CD4-positive, alpha-beta memory T cell (primary cell): ENCODE measurements at regions not wholly inside any gene's neighbourhood (a gene's known extent, or its start where the extent isn't known, plus 50 kb on each side); places are given as distances from the start of the nearest gene placed in this dataset.

ENCODE experiments used
- CTCF ChIA-PET: fragments of 350-600 bp; sonication (Branson Sonifier 250); formaldehyde crosslinking; loops from one replicate; lab custom pipeline; 2021; ENCODE audit warnings: inconsistent platforms; ENCODE audit not compliant: partially characterized antibody; lab: Charles Lee
- POLR2A ChIA-PET: fragments of 350-600 bp; sonication (Branson Sonifier 250); formaldehyde crosslinking; loops from one replicate; lab custom pipeline; 2021; ENCODE audit not compliant: partially characterized antibody; lab: Charles Lee
- DNase-seq, 5 donors: peaks; one replicate each; pipeline versions ENCODE4 v3.0.0 to v3.0.0-alpha.2; 2020 to 2022; ENCODE audit warnings: mixed read lengths in 1 of 5
- H3K27ac ChIP-seq: one replicate; pipeline ENCODE4 v1.7.0; 2013; ENCODE audit warnings: low read depth, low read length
- H3K27me3 ChIP-seq: 2 replicates; pipeline ENCODE4 v1.7.0; 2013; ENCODE audit warnings: mild to moderate bottlenecking, low read length, moderate library complexity; ENCODE audit not compliant: insufficient read depth
- H3K36me3 ChIP-seq: 2 replicates; pipeline ENCODE4 v1.7.0; 2013; ENCODE audit warnings: mild to moderate bottlenecking, low read length, moderate library complexity; ENCODE audit not compliant: insufficient read depth
- H3K4me1 ChIP-seq: 2 replicates; pipeline ENCODE4 v1.7.0; 2013; ENCODE audit warnings: mild to moderate bottlenecking, low read length, moderate library complexity; ENCODE audit not compliant: insufficient read depth
- H3K4me3 ChIP-seq, 2 donors: one replicate each; pipeline ENCODE4 v1.7.0; 2013; ENCODE audit warnings: low read length in 2 of 2, mild to moderate bottlenecking in 1 of 2
- H3K9me3 ChIP-seq, 2 donors: one replicate each; pipeline ENCODE4 v1.7.0; 2013; ENCODE audit warnings: low read length in 2 of 2, control low read depth in 1 of 2; ENCODE audit not compliant: control insufficient read depth in 1 of 2
- H3K27ac Mint-ChIP-seq, 7 donors: one replicate each; pipeline ENCODE4 v1.8.0; 2020 to 2021; ENCODE audit warnings: mixed read lengths in 7 of 7, mild to moderate bottlenecking in 6 of 7, inconsistent platforms in 3 of 7, moderate library complexity in 3 of 7
- H3K27me3 Mint-ChIP-seq, 2 donors: one replicate each; pipeline ENCODE4 v1.8.0; 2020 to 2021; ENCODE audit warnings: mixed read lengths in 2 of 2
- H3K36me3 Mint-ChIP-seq, 2 donors: one replicate each; pipeline ENCODE4 v1.8.0; 2020 to 2021; ENCODE audit warnings: mixed read lengths in 2 of 2, inconsistent platforms in 1 of 2, mild to moderate bottlenecking in 1 of 2
- H3K4me1 Mint-ChIP-seq, 4 donors: one replicate each; pipeline ENCODE4 v1.8.0; 2020 to 2021; ENCODE audit warnings: mixed read lengths in 4 of 4, mild to moderate bottlenecking in 1 of 4
- H3K4me3 Mint-ChIP-seq, 8 donors: one replicate each; pipeline ENCODE4 v1.8.0; 2020 to 2021; ENCODE audit warnings: mixed read lengths in 8 of 8, mild to moderate bottlenecking in 7 of 8, moderate library complexity in 6 of 8, inconsistent platforms in 3 of 8
- H3K9me3 Mint-ChIP-seq, 8 donors: one replicate each; pipeline ENCODE4 v1.8.0; 2020 to 2021; ENCODE audit warnings: mixed read lengths in 8 of 8, mild to moderate bottlenecking in 5 of 8, inconsistent platforms in 3 of 8, moderate library complexity in 1 of 8
- intact Hi-C: fragments of 100-400 bp; cut with micrococcal nuclease; formaldehyde crosslinking; loops from one replicate; pipeline ENCODE4 v1.15.1; 2023

- no peaks in the 10 kb centered on the region for H3K36me3 Mint-ChIP-seq
- no peaks in the 10 kb centered on the region for H3K27me3 ChIP-seq
- H3K9me3 Mint-ChIP-seq = peaks cover 2 to 17% (median 7%) of the 10 kb centered on the region in 8 donors
- no peaks in the 10 kb centered on the region for H3K4me1 Mint-ChIP-seq
- no peaks in the 10 kb centered on the region for H3K27me3 Mint-ChIP-seq
- no peak overlapping the region for H3K27ac ChIP-seq
- H3K4me1 ChIP-seq = no peaks in the 10 kb centered on the region
- H3K9me3 ChIP-seq = no peaks in the 10 kb centered on the region
- H3K4me3 Mint-ChIP-seq = no peak overlapping the region
- intact Hi-C loops = no loop called here
- no peak for DNase-seq
- ChIA-PET POLR2A (no interaction called here), CTCF (no interaction called here)
- no peak overlapping the region for H3K27ac Mint-ChIP-seq
- no peak overlapping the region for H3K4me3 ChIP-seq
- H3K36me3 ChIP-seq = no peaks in the 10 kb centered on the region
These were observed 1077.3 kb downstream of the SORCS3 start for GRCh38 chr10:105718207-105718995.

- no peak overlapping the region for H3K4me3 Mint-ChIP-seq
- Histone ChIP-seq H3K27ac (no peak overlapping the region), H3K4me3 (no peak overlapping the region), H3K36me3 (no peaks in the 10 kb centered on the region), H3K4me1 (no peaks in the 10 kb centered on the region), H3K9me3 (no peaks in the 10 kb centered on the region), H3K27me3 (no peaks in the 10 kb centered on the region)
- ChIA-PET POLR2A (no interaction called here), CTCF (no interaction called here)
- no peak for DNase-seq
- no peaks in the 10 kb centered on the region for H3K27me3 Mint-ChIP-seq
- peaks cover 3 to 27% (median 10%) of the 10 kb centered on the region in 8 donors for H3K9me3 Mint-ChIP-seq
- H3K4me1 Mint-ChIP-seq = no peaks in the 10 kb centered on the region
- no peaks in the 10 kb centered on the region for H3K36me3 Mint-ChIP-seq
- intact Hi-C loops = no loop called here
- no peak overlapping the region for H3K27ac Mint-ChIP-seq
These were observed 1073.6 kb downstream of the SORCS3 start for GRCh38 chr10:105714728-105715127.

DNA sequence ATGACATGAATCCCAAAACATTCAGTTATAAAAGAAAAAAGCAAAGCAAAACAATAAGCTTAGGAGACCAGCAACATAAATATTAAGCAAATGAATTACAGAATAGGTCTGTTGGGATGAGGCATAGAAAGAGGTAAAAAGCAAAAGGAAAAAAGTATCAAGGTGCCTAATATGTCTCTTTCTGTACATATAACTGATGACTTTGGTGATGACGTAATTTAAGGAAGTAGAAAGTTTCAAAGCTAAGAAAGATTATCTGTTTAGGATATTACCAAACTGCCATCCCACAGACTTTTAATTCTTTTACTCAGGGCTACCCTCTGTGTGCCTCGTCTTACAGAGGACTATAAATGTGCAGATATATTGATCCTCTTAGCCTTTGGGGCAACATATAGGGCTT, 1066.5 kb downstream of the SORCS3 start:
- no peaks in the 10 kb centered on the region for H3K36me3 Mint-ChIP-seq
- H3K36me3 ChIP-seq = no peaks in the 10 kb centered on the region
- no peak overlapping the region for H3K27ac Mint-ChIP-seq
- ChIA-PET CTCF (no interaction called here), POLR2A (no interaction called here)
- no peak for DNase-seq
- no peaks in the 10 kb centered on the region for H3K27me3 Mint-ChIP-seq
- no peaks in the 10 kb centered on the region for H3K27me3 ChIP-seq
- no peak overlapping the region for H3K27ac ChIP-seq
- H3K9me3 Mint-ChIP-seq = peaks cover 2 to 10% (median 4%) of the 10 kb centered on the region in 8 donors
- no peaks in the 10 kb centered on the region for H3K4me1 Mint-ChIP-seq
- H3K4me3 Mint-ChIP-seq = no peak overlapping the region
- no peaks in the 10 kb centered on the region for H3K9me3 ChIP-seq
- intact Hi-C loops = no loop called here
- no peak overlapping the region for H3K4me3 ChIP-seq
- H3K4me1 ChIP-seq = no peaks in the 10 kb centered on the region

DNA sequence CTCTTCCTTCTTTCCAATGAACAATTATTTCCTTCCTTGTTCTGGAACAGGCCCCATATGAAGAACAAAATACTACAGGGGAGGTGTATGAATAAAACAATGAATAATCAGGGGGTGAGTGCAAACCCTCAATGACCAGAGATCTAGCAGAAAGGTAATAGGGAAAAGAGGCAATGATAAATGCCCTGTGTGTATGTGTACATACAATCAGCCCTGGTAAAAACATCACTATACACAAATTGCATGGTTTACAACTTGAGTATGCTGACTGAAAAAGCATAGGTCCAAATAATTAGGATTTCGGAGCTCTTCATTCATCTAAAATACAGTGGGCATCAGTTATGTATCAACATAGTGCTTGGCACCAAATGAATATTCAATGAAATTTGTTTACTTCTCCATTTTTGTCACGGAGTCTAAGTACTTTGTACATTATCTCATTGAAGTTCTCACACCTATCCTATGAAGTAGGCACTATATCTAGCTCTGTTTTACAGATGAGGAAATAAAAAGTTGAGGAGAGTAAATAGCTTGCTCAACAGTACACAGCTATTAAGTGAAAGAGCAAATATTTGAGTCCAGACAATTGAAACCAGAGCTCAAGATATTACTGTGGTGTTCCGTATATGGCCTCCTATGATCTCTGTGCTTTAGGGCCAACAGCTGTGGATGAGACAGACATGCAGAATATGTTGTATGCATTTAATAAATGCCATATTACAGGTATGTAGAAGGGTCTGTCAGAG, 1065.4 kb downstream of the SORCS3 start:
- no peaks in the 10 kb centered on the region for H3K36me3 Mint-ChIP-seq

GRCh38 chr10:105702211-105702610, 1061.1 kb downstream of the SORCS3 start:
- intact Hi-C loops = no loop called here
- no peaks in the 10 kb centered on the region for H3K4me1 Mint-ChIP-seq
- no peak overlapping the region for H3K4me3 Mint-ChIP-seq
- no peaks in the 10 kb centered on the region for H3K27me3 Mint-ChIP-seq
- Histone ChIP-seq H3K4me1 (no peaks in the 10 kb centered on the region), H3K27me3 (no peaks in the 10 kb centered on the region), H3K27ac (no peak overlapping the region), H3K9me3 (no peaks in the 10 kb centered on the region), H3K36me3 (no peaks in the 10 kb centered on the region), H3K4me3 (no peak overlapping the region)
- CTCF ChIA-PET = no interaction called here
- DNase-seq = no peak
- POLR2A ChIA-PET = no interaction called here
- H3K9me3 Mint-ChIP-seq = peaks cover 0 to 8% (median 0%) of the 10 kb centered on the region in 8 donors
- H3K36me3 Mint-ChIP-seq = no peaks in the 10 kb centered on the region
- no peak overlapping the region for H3K27ac Mint-ChIP-seq

More for the DNA sequence above, 1065.4 kb downstream of the SORCS3 start:
- DNase-seq = no peak
- intact Hi-C loops = no loop called here
- Mint-ChIP-seq H3K4me1 (no peaks in the 10 kb centered on the region), H3K27me3 (no peaks in the 10 kb centered on the region), H3K4me3 (no peak overlapping the region), H3K9me3 (peaks cover 0 to 7% (median 3%) of the 10 kb centered on the region in 8 donors), H3K27ac (no peak overlapping the region)
- ChIA-PET POLR2A (no interaction called here), CTCF (no interaction called here)
- H3K27ac ChIP-seq = no peak overlapping the region
- no peaks in the 10 kb centered on the region for H3K36me3 ChIP-seq
- no peaks in the 10 kb centered on the region for H3K27me3 ChIP-seq
- H3K4me1 ChIP-seq = no peaks in the 10 kb centered on the region
- no peak overlapping the region for H3K4me3 ChIP-seq
- no peaks in the 10 kb centered on the region for H3K9me3 ChIP-seq

DNA sequence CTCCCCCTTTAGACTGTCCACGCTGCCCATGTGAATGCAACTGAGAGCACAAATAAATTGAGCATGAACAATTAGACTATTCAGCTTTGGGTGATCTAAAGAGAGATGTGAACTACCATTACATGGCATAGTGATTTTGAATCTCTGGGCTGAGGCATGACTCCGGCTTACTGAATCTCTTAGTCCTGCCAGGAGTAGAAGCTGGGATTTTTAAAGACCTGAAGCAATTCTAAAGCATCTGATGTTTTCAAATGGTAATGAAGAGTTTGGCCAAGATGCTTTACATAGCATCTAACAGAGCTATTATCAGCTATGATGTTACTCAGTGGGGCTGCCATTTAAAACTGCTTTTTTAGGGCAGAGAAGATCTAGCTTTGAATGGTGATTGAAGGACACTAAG, 1059.1 kb downstream of the SORCS3 start:
- intact Hi-C loops = no loop called here
- H3K27me3 Mint-ChIP-seq = no peaks in the 10 kb centered on the region
- DNase-seq = no peak
- H3K27me3 ChIP-seq = no peaks in the 10 kb centered on the region
- H3K36me3 Mint-ChIP-seq = no peaks in the 10 kb centered on the region
- H3K27ac ChIP-seq = no peak overlapping the region
- no peaks in the 10 kb centered on the region for H3K4me1 Mint-ChIP-seq
- H3K36me3 ChIP-seq = no peaks in the 10 kb centered on the region
- no peak overlapping the region for H3K4me3 ChIP-seq
- no peak overlapping the region for H3K4me3 Mint-ChIP-seq
- no peaks in the 10 kb centered on the region for H3K9me3 ChIP-seq
- CTCF ChIA-PET = no interaction called here
- peaks cover 0 to 8% (median 0%) of the 10 kb centered on the region in 8 donors for H3K9me3 Mint-ChIP-seq
- H3K27ac Mint-ChIP-seq = no peak overlapping the region
- POLR2A ChIA-PET = no interaction called here
- H3K4me1 ChIP-seq = no peaks in the 10 kb centered on the region

DNA sequence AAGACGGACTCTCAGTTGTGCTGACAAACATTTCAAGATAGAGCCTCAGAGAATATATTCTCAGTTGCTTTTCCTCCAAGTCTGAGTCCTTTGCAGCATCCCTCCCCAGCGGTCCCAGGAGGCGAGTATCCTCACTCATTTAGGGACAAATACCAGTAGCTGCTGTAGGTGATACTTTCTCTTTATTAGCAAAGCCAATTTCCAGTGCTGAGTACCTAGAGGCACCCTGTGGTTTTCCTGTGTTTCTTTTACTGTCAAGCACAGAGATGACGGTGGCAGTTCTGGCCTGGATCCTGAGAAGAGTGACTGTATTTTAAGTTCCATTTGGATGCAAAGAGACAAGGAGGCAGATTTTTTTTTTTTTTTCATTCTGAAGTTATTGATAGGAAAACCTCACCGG, 1058.4 kb downstream of the SORCS3 start:
- CTCF ChIA-PET = no interaction called here
- H3K27me3 Mint-ChIP-seq = no peaks in the 10 kb centered on the region
- no peaks in the 10 kb centered on the region for H3K4me1 Mint-ChIP-seq
- intact Hi-C loops = no loop called here
- no peak for DNase-seq
- H3K36me3 Mint-ChIP-seq = no peaks in the 10 kb centered on the region
- H3K4me3 ChIP-seq = no peak overlapping the region
- H3K4me1 ChIP-seq = no peaks in the 10 kb centered on the region
- no peaks in the 10 kb centered on the region for H3K36me3 ChIP-seq
- no peak overlapping the region for H3K27ac Mint-ChIP-seq
- peaks cover 0 to 8% (median 0%) of the 10 kb centered on the region in 8 donors for H3K9me3 Mint-ChIP-seq
- H3K9me3 ChIP-seq = no peaks in the 10 kb centered on the region
- H3K4me3 Mint-ChIP-seq = no peak overlapping the region
- no peak overlapping the region for H3K27ac ChIP-seq
- no peaks in the 10 kb centered on the region for H3K27me3 ChIP-seq
- POLR2A ChIA-PET = no interaction called here
